Panc1 (cell line): ENCODE measurements at regions not wholly inside any gene's neighbourhood (a gene's known extent, or its start where the extent isn't known, plus 50 kb on each side); places are given as distances from the start of the nearest gene placed in this dataset.

Experiments used
- ATAC-seq: fragments of 200-7000 bp; cut with Tn5 transposase; 2 replicates; pipeline ENCODE4 v1.9.1; 2020; ENCODE audit warnings: mild to moderate bottlenecking, moderate library complexity
- BruUV-seq: library from RNA; stranded (reverse); fragments of 400-500 nt; replicated peaks from 2 replicates; lab custom pipeline; 2021; lab: Mats Ljungman, UMichigan
- CTCF ChIA-PET: fragments of 300-600 bp; sonication (Branson Sonifier 250); formaldehyde crosslinking; loops from one replicate; lab custom pipeline; 2022; ENCODE audit warnings: antibody characterized with exemption; lab: Charles Lee
- POLR2A ChIA-PET: fragments of 300-600 bp; sonication (Branson Sonifier 250); formaldehyde crosslinking; loops from one replicate; lab custom pipeline; 2022; ENCODE audit warnings: antibody characterized with exemption; lab: Charles Lee
- DNase-seq: peaks from one replicate; pipeline ENCODE4 v3.0.0-alpha.2; 2010; ENCODE audit warnings: low read depth, low spot score
- H3K27ac ChIP-seq: 2 replicates; pipeline ENCODE4 v1.5.1; 2011; ENCODE audit warnings: mild to moderate bottlenecking, low read length, inconsistent platforms
- H3K27me3 ChIP-seq: fragments of 200-500 bp; sonication (Bioruptor generic); 2 replicates; pipeline ENCODE4 v1.6.0; 2014; ENCODE audit warnings: low read length, inconsistent platforms; ENCODE audit not compliant: control insufficient read depth, insufficient read depth
- H3K36me3 ChIP-seq: fragments of 200-500 bp; sonication (Bioruptor generic); 2 replicates; pipeline ENCODE4 v1.5.1; 2014; ENCODE audit warnings: inconsistent platforms, mild to moderate bottlenecking, low read length, moderate library complexity; ENCODE audit not compliant: control insufficient read depth, insufficient read depth
- H3K4me1 ChIP-seq: 2 replicates; pipeline ENCODE4 v1.5.1; 2011; ENCODE audit warnings: inconsistent platforms, mild to moderate bottlenecking, low read length, moderate library complexity; ENCODE audit not compliant: control insufficient read depth, insufficient read depth
- H3K4me3 ChIP-seq, 2 experiments: 2 replicates each; pipeline ENCODE4 v1.5.1; 2011 to 2012; ENCODE audit warnings: low read depth in 2 of 2, low read length in 2 of 2, mild to moderate bottlenecking in 2 of 2, inconsistent platforms in 1 of 2, moderate library complexity in 1 of 2
- H3K9me3 ChIP-seq: fragments of 200-500 bp; sonication (Bioruptor generic); 2 replicates; pipeline ENCODE4 v1.5.1; 2014; ENCODE audit warnings: low read depth, mild to moderate bottlenecking, inconsistent platforms, low read length, moderate library complexity; ENCODE audit not compliant: control insufficient read depth, insufficient read depth
- CTCF ChIP-seq: fragments of 450-650 bp; IDR thresholded peaks from 2 replicates; pipeline ENCODE4 v1.5.1; 2017; ENCODE audit warnings: mild to moderate bottlenecking
- POLR2AphosphoS5 ChIP-seq: IDR thresholded peaks from 2 replicates; pipeline ENCODE4 v1.6.1; 2012; ENCODE audit warnings: mild to moderate bottlenecking, low read depth, low read length, moderate library complexity
- SIN3A ChIP-seq: IDR thresholded peaks from 2 replicates; pipeline ENCODE4 v1.6.1; 2012; ENCODE audit warnings: low read depth, mild to moderate bottlenecking, low read length, moderate library complexity, borderline replicate concordance; ENCODE audit not compliant: insufficient read depth
- TCF7L2 ChIP-seq: IDR thresholded peaks from 2 replicates; pipeline ENCODE4 v1.6.1; 2011; ENCODE audit warnings: mild to moderate bottlenecking, low read depth, low read length, inconsistent platforms
- in situ Hi-C: cut with HindIII; loops from 2 replicates; pipeline ENCODE4 v1.10.0; 2016; ENCODE audit warnings: low sequenced_read_pairs, low pct_unique_long_range_greater_than_20kb
- intact Hi-C: fragments of 100-400 bp; cut with micrococcal nuclease; formaldehyde crosslinking; loops from one replicate; pipeline ENCODE4 v1.10.0; 2022; ENCODE audit not compliant: unreplicated experiment

GRCh38 chr4:132297346-132297745 lies 851.7 kb upstream of the PCDH10 start:
- no peak overlapping the region for H3K27ac ChIP-seq
- POLR2A ChIA-PET = no interaction called here
- CTCF ChIA-PET = interaction anchor here (0.7 kb wide), 1 partner anchor 879 kb away, joined by 6 read pairs; no protein-coding TSS in a partner anchor
- DNase-seq = no peak
- in situ Hi-C loops = no loop called here
- H3K9me3 ChIP-seq = no peaks in the 10 kb centered on the region
- BruUV-seq = no TSS peak
- no peak for ATAC-seq
- H3K4me1 ChIP-seq = no peaks in the 10 kb centered on the region
- intact Hi-C loops = no loop called here
- no peaks in the 10 kb centered on the region for H3K36me3 ChIP-seq
- no peak overlapping the region for H3K4me3 ChIP-seq
- TF ChIP-seq TCF7L2 = no peak
- no peaks in the 10 kb centered on the region for H3K27me3 ChIP-seq

GRCh38 chr4:132299841-132300240 lies 849.3 kb upstream of the PCDH10 start:
- no TSS peak for BruUV-seq
- intact Hi-C loops (no loop called here), in situ Hi-C loops (no loop called here)
- POLR2A ChIA-PET = no interaction called here
- H3K27ac ChIP-seq = no peak overlapping the region
- no peaks in the 10 kb centered on the region for H3K27me3 ChIP-seq
- TF ChIP-seq TCF7L2 = no peak
- no peak for TF ChIP-seq CTCF
- H3K4me3 ChIP-seq = no peak overlapping the region
- no peak for DNase-seq
- H3K4me1 ChIP-seq = no peaks in the 10 kb centered on the region
- no peaks in the 10 kb centered on the region for H3K9me3 ChIP-seq
- ATAC-seq = no peak
- H3K36me3 ChIP-seq = no peaks in the 10 kb centered on the region
- CTCF ChIA-PET = no interaction called here

- ATAC-seq (no peak), DNase-seq (no peak)
- H3K4me1 ChIP-seq = no peaks in the 10 kb centered on the region
- H3K27ac ChIP-seq = no peak overlapping the region
- TF ChIP-seq SIN3A (no peak), POLR2AphosphoS5 (no peak), TCF7L2 (no peak)
- H3K27me3 ChIP-seq = no peaks in the 10 kb centered on the region
- POLR2A ChIA-PET = no interaction called here
- in situ Hi-C loops = no loop called here
- CTCF ChIA-PET = no interaction called here
- BruUV-seq = no TSS peak
- no peaks in the 10 kb centered on the region for H3K9me3 ChIP-seq
- H3K36me3 ChIP-seq = no peaks in the 10 kb centered on the region
- intact Hi-C loops = no loop called here
- H3K4me3 ChIP-seq = no peak overlapping the region
Observed at GRCh38 chr4:132312521-132312920, 836.6 kb upstream of the PCDH10 start.

- no peak overlapping the region for H3K27ac ChIP-seq
- CTCF ChIA-PET = no interaction called here
Observed at GRCh38 chr4:132313852-132314251, 835.2 kb upstream of the PCDH10 start.

More at GRCh38 chr4:132313852-132314251, 835.2 kb upstream of the PCDH10 start:
- intact Hi-C loops = no loop called here
- Histone ChIP-seq H3K27me3 (no peaks in the 10 kb centered on the region), H3K4me1 (no peaks in the 10 kb centered on the region), H3K36me3 (no peaks in the 10 kb centered on the region), H3K4me3 (no peak overlapping the region), H3K9me3 (no peaks in the 10 kb centered on the region)
- POLR2A ChIA-PET = no interaction called here
- in situ Hi-C loops = no loop called here
- ATAC-seq = no peak
- BruUV-seq = no TSS peak
- no peak for TF ChIP-seq SIN3A
- TF ChIP-seq TCF7L2 = no peak
- no peak for DNase-seq
